Esophagus muscularis mucosa (tissue), 4 donors: ENCODE measurements at regions not wholly inside any gene's neighbourhood (a gene's known extent, or its start where the extent isn't known, plus 50 kb on each side); places are given as distances from the start of the nearest gene placed in this dataset.

ENCODE experiments used
- DNase-seq: peaks from one replicate; pipeline ENCODE4 v3.0.0-alpha.2; 2017; ENCODE audit errors: extremely low spot score
- H3K27ac ChIP-seq, 4 donors: fragments of 200-600 bp; sonication (generic); replicated peaks in 1 of 4; 1 replicate in 3 of 4; 2 replicates in 1 of 4; pipeline ENCODE4 v1.5.1; 2016 to 2019; ENCODE audit warnings: mild to moderate bottlenecking in 1 of 4
- H3K27me3 ChIP-seq, 4 donors: fragments of 200-600 bp; sonication (generic); one replicate each; pipeline versions ENCODE4 v1.5.1 to v1.6.0; 2016 to 2019
- H3K36me3 ChIP-seq, 4 donors: fragments of 200-600 bp; sonication (generic); one replicate each; pipeline ENCODE4 v1.5.1; 2016 to 2019
- H3K4me1 ChIP-seq, 4 donors: fragments of 200-600 bp; sonication (generic); one replicate each; pipeline ENCODE4 v1.5.1; 2016 to 2019
- H3K4me3 ChIP-seq, 4 donors: fragments of 200-600 bp; sonication (generic); 1 replicate in 2 of 4; 2 replicates in 2 of 4; pipeline ENCODE4 v1.5.1; 2016 to 2019; ENCODE audit warnings: mild to moderate bottlenecking in 4 of 4, moderate library complexity in 1 of 4
- H3K9me3 ChIP-seq, 4 donors: fragments of 200-600 bp; sonication (generic); 1 replicate in 3 of 4; 2 replicates in 1 of 4; pipeline ENCODE4 v1.5.1; 2016 to 2019
- CTCF ChIP-seq, 3 experiments: fragments of 200-600 bp in 2 of 3; fragments of 450-650 bp in 1 of 3; sonication (generic) in 2 of 3; IDR thresholded peaks; one replicate each; pipeline ENCODE4 v1.5.1; 2017 to 2019; ENCODE audit warnings: antibody characterized with exemption in 3 of 3, mild to moderate bottlenecking in 2 of 3, moderate library complexity in 1 of 3
- EP300 ChIP-seq: sonication (generic); formaldehyde crosslinking; IDR thresholded peaks from one replicate; pipeline ENCODE4 v1.6.1; 2017; ENCODE audit warnings: antibody characterized with exemption
- POLR2A ChIP-seq: fragments of 450-650 bp; IDR thresholded peaks from one replicate; pipeline ENCODE4 v1.6.1; 2017; ENCODE audit warnings: antibody characterized with exemption, moderate library complexity, mild to moderate bottlenecking, low read depth
- POLR2AphosphoS5 ChIP-seq, 2 donors: sonication (generic); formaldehyde crosslinking; IDR thresholded peaks; one replicate each; pipeline ENCODE4 v1.6.1; 2017; ENCODE audit warnings: antibody characterized with exemption in 2 of 2
- WGBS: methylation state at CpG from one replicate; pipeline ENCODE4 v1.1.5; 2018; 5-methylcytosine and 5-hydroxymethylcytosine counted together
- intact Hi-C: fragments of 100-400 bp; cut with DNase I; formaldehyde crosslinking; loops from one replicate; pipeline ENCODE4 v1.15.1; 2023

- DNase-seq: no peak
- intact Hi-C loops: no loop called here
- peaks cover 0 to 49% (median 2%) of the 10 kb centered on the region in 4 donors for H3K27me3 ChIP-seq
- no peak for TF ChIP-seq EP300
- no peak for TF ChIP-seq CTCF (IDR thresholded peaks at IDR 0.05)
- TF ChIP-seq POLR2AphosphoS5 (IDR thresholded peaks at IDR 0.05): no peak
- TF ChIP-seq POLR2A: no peak
- no peak overlapping the region for H3K4me3 ChIP-seq
- no peak overlapping the region for H3K27ac ChIP-seq
- 64% methylated on average over 20 of the region's 20 CpGs for WGBS
- H3K9me3 ChIP-seq: no peaks in the 10 kb centered on the region
- no peaks in the 10 kb centered on the region for H3K4me1 ChIP-seq
- no peaks in the 10 kb centered on the region for H3K36me3 ChIP-seq
Measured at GRCh38 chr12:131583090-131583712, 127.7 kb upstream of the SFSWAP start.

DNA sequence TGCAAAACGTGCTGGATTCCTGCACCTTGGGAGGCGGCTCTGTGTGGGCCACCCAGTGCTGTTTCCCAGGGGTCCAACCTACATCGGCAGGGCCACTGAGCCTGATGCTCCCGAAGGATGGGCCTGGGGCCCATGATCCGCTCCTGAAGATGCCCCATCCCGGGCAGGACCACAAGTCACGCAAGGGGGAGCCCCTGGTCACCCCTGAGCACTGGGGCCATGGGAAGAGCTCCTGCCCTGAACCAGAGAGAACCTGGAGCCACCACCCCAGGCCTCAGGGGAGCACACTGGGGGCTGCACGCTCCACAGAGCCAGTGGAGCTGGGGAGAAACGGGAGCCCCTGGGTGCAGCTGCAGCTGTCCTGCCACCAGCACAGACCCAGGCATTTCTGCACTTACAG is 124.6 kb upstream of the SFSWAP start:
- WGBS: 100% methylated on average over 1 of the region's 9 CpGs
- H3K36me3 ChIP-seq: no peaks in the 10 kb centered on the region
- H3K4me1 ChIP-seq: no peaks in the 10 kb centered on the region
- H3K9me3 ChIP-seq: no peaks in the 10 kb centered on the region
- H3K27ac ChIP-seq: no peak overlapping the region
- no peak for DNase-seq
- intact Hi-C loops: no loop called here
- TF ChIP-seq EP300 (no peak), CTCF (IDR thresholded peaks at IDR 0.05) (no peak), POLR2AphosphoS5 (IDR thresholded peaks at IDR 0.05) (no peak), POLR2A (no peak)
- H3K27me3 ChIP-seq: peaks cover 0 to 41% (median 0%) of the 10 kb centered on the region in 4 donors
- H3K4me3 ChIP-seq: no peak overlapping the region

DNA sequence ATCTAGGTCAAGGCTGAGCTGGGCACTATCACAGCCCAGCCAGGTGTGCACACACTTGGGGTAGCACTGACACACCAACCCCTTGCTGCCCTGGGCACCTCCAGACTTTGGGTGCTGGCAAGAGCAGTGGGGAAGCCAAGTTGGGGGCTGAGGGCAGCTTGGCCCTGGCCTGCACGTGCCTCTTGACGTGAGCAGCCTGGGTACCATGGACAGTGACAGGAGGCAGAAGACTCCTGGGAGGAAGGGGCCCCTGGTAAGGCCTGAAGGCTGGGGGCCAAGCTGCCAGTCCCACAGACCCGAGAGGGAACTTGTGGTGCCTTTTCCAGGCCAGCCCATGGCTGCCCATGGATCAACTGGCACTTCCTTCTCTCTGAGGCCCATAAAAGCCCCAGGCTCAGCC is 124.1 kb upstream of the SFSWAP start:
- Histone ChIP-seq H3K9me3 (no peaks in the 10 kb centered on the region), H3K4me3 (no peak overlapping the region), H3K27me3 (peaks cover 0 to 45% (median 0%) of the 10 kb centered on the region in 4 donors), H3K27ac (no peak overlapping the region), H3K4me1 (no peaks in the 10 kb centered on the region), H3K36me3 (no peaks in the 10 kb centered on the region)
- WGBS: no CpG with 5 or more reads among the region's 3 CpGs
- TF ChIP-seq CTCF (IDR thresholded peaks at IDR 0.05) (no peak), POLR2AphosphoS5 (IDR thresholded peaks at IDR 0.05) (no peak), POLR2A (no peak), EP300 (no peak)
- no peak for DNase-seq
- intact Hi-C loops: no loop called here

DNA sequence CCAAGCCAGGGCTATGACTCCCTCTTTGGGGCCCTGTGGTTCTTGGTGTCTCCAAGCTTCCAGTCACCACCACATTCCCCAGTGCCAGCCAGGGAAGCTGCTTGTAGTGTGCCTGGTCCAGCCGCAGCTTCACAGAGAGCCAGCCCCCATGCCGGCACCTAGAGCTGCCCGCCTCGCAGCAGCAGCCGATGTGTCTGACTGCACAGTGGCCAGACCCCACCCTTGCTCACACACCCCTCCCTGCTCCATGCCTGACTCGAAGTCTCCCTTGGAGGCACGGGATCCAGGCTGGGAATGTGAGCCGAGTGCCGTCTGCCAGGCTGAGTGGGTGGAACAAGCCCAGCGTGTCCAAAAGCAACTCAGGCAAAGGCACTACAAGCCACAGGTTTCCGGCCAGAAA is 123.3 kb upstream of the SFSWAP start:
- no peak for DNase-seq
- intact Hi-C loops: no loop called here

More for the DNA sequence above, 123.3 kb upstream of the SFSWAP start:
- WGBS: 100% methylated on average over 3 of the region's 11 CpGs
- Histone ChIP-seq H3K4me1 (no peaks in the 10 kb centered on the region), H3K27me3 (peaks cover 0 to 53% (median 0%) of the 10 kb centered on the region in 4 donors), H3K36me3 (no peaks in the 10 kb centered on the region), H3K27ac (no peak overlapping the region), H3K9me3 (no peaks in the 10 kb centered on the region), H3K4me3 (no peak overlapping the region)
- TF ChIP-seq POLR2AphosphoS5 (IDR thresholded peaks at IDR 0.05) (no peak), POLR2A (no peak), CTCF (IDR thresholded peaks at IDR 0.05) (no peak), EP300 (no peak)
